H9 (cell line): ENCODE measurements at regions not wholly inside any gene's neighbourhood (a gene's known extent, or its start where the extent isn't known, plus 50 kb on each side); places are given as distances from the start of the nearest gene placed in this dataset.

Experiments
- DNase-seq: peaks from one replicate; pipeline ENCODE4 v3.0.0-alpha.2; 2017
- H2AFZ ChIP-seq: one replicate; pipeline ENCODE4 v1.6.1; 2013; ENCODE audit warnings: mild to moderate bottlenecking, low read length, control low read depth, moderate library complexity
- H2AK5ac ChIP-seq: 2 replicates; pipeline ENCODE4 v1.6.1; 2013; ENCODE audit warnings: low read length, control low read depth, mixed read lengths; ENCODE audit not compliant: insufficient read length
- H2BK120ac ChIP-seq: one replicate; pipeline ENCODE4 v1.6.1; 2013; ENCODE audit warnings: low read depth, mild to moderate bottlenecking, low read length, control low read depth, inconsistent platforms; ENCODE audit not compliant: poor library complexity, severe bottlenecking
- H2BK12ac ChIP-seq: 2 replicates; pipeline ENCODE4 v1.6.1; 2013; ENCODE audit warnings: low read length, control low read depth, mixed read lengths, low read depth; ENCODE audit not compliant: insufficient read length
- H2BK15ac ChIP-seq: 2 replicates; pipeline ENCODE4 v1.6.1; 2013; ENCODE audit warnings: low read depth, low read length, control low read depth
- H2BK20ac ChIP-seq: one replicate; pipeline ENCODE4 v1.6.1; 2013; ENCODE audit warnings: low read depth, mild to moderate bottlenecking, low read length, control low read depth, inconsistent platforms; ENCODE audit not compliant: poor library complexity, severe bottlenecking
- H2BK5ac ChIP-seq: 2 replicates; pipeline ENCODE4 v1.6.1; 2013; ENCODE audit warnings: low read length, control low read depth, mixed read lengths; ENCODE audit not compliant: insufficient read length
- H3K14ac ChIP-seq: 2 replicates; pipeline ENCODE4 v1.6.1; 2013; ENCODE audit warnings: low read length, control low read depth; ENCODE audit not compliant: insufficient read depth
- H3K18ac ChIP-seq: 2 replicates; pipeline ENCODE4 v1.6.1; 2013; ENCODE audit warnings: low read depth, mild to moderate bottlenecking, mixed read lengths, low read length, control low read depth; ENCODE audit not compliant: insufficient read length
- H3K23ac ChIP-seq: 2 replicates; pipeline ENCODE4 v1.6.1; 2013; ENCODE audit warnings: low read length, control low read depth, mixed read lengths, low read depth; ENCODE audit not compliant: insufficient read length
- H3K23me2 ChIP-seq: 2 replicates; pipeline ENCODE4 v1.6.1; 2013; ENCODE audit warnings: low read depth, mild to moderate bottlenecking, mixed read lengths, low read length, control low read depth; ENCODE audit not compliant: insufficient read length, poor library complexity, severe bottlenecking
- H3K27ac ChIP-seq: 2 replicates; pipeline ENCODE4 v1.5.1; 2013; ENCODE audit warnings: low read length, control low read depth, mixed read lengths, low read depth; ENCODE audit not compliant: insufficient read length
- H3K27me3 ChIP-seq: 2 replicates; pipeline ENCODE4 v1.6.1; 2013; ENCODE audit warnings: low read length, control low read depth, inconsistent platforms; ENCODE audit not compliant: insufficient read depth
- H3K4ac ChIP-seq: 2 replicates; pipeline ENCODE4 v1.6.1; 2013; ENCODE audit warnings: low read depth, mild to moderate bottlenecking, control low read depth, inconsistent platforms, low read length, moderate library complexity
- H3K4me1 ChIP-seq: 2 replicates; pipeline ENCODE4 v1.6.1; 2013; ENCODE audit warnings: low read length, control low read depth, inconsistent platforms; ENCODE audit not compliant: insufficient read depth
- H3K4me2 ChIP-seq: 2 replicates; pipeline ENCODE4 v1.6.1; 2013; ENCODE audit warnings: low read length, control low read depth, mixed read lengths; ENCODE audit not compliant: insufficient read length, insufficient read depth
- H3K56ac ChIP-seq: 2 replicates; pipeline ENCODE4 v1.6.1; 2013; ENCODE audit warnings: low read depth, mild to moderate bottlenecking, mixed read lengths, low read length, control low read depth; ENCODE audit not compliant: insufficient read length
- H3K79me1 ChIP-seq: 2 replicates; pipeline ENCODE4 v1.6.1; 2013; ENCODE audit warnings: low read depth, mild to moderate bottlenecking, moderate library complexity, low read length, control low read depth, inconsistent platforms; ENCODE audit not compliant: insufficient read depth, poor library complexity, severe bottlenecking
- H3K79me2 ChIP-seq: 2 replicates; pipeline ENCODE4 v1.6.1; 2013; ENCODE audit warnings: low read length, control low read depth, inconsistent platforms; ENCODE audit not compliant: insufficient read depth
- H3K9ac ChIP-seq: 2 replicates; pipeline ENCODE4 v1.6.1; 2013; ENCODE audit warnings: low read length, control low read depth, mixed read lengths; ENCODE audit not compliant: insufficient read length; ENCODE audit errors: extremely low read depth
- H3K9me3 ChIP-seq: one replicate; pipeline ENCODE4 v1.6.1; 2013; ENCODE audit warnings: low read depth, low read length, inconsistent platforms; ENCODE audit not compliant: control insufficient read depth
- H3T11ph ChIP-seq: one replicate; pipeline ENCODE4 v1.6.1; 2013; ENCODE audit warnings: mild to moderate bottlenecking, low read length, control low read depth, inconsistent platforms
- H4K20me1 ChIP-seq: one replicate; pipeline ENCODE4 v1.6.1; 2013; ENCODE audit not compliant: control insufficient read depth, insufficient read length, insufficient read depth
- H4K5ac ChIP-seq: 2 replicates; pipeline ENCODE4 v1.6.1; 2013; ENCODE audit warnings: low read depth, mild to moderate bottlenecking, mixed read lengths, low read length, control low read depth; ENCODE audit not compliant: insufficient read length
- H4K8ac ChIP-seq: replicated peaks from 2 replicates; pipeline ENCODE4 v1.6.1; 2013; ENCODE audit warnings: low read length, control low read depth, mixed read lengths, low read depth; ENCODE audit not compliant: insufficient read length
- H4K91ac ChIP-seq: 2 replicates; pipeline ENCODE4 v1.6.1; 2013; ENCODE audit warnings: low read depth, mild to moderate bottlenecking, moderate library complexity, mixed read lengths, low read length, control low read depth; ENCODE audit not compliant: insufficient read length
- H3K27ac Mint-ChIP-seq, 3 experiments: 2 replicates in 2 of 3; 3 replicates in 1 of 3; pipeline ENCODE4 v1.8.0; 2020 to 2021; ENCODE audit warnings: mixed read lengths in 3 of 3, mild to moderate bottlenecking in 1 of 3, moderate library complexity in 1 of 3
- H3K27me3 Mint-ChIP-seq: 2 replicates; pipeline ENCODE4 v1.8.0; 2021; ENCODE audit warnings: low read depth, mild to moderate bottlenecking, moderate library complexity, mixed read lengths
- H3K36me3 Mint-ChIP-seq, 3 experiments: 2 replicates in 2 of 3; 3 replicates in 1 of 3; pipeline ENCODE4 v1.8.0; 2020 to 2021; ENCODE audit warnings: low read depth in 3 of 3, mixed read lengths in 3 of 3; ENCODE audit not compliant: insufficient read depth in 1 of 3
- H3K4me1 Mint-ChIP-seq, 2 experiments: 2 replicates each; pipeline ENCODE4 v1.8.0; 2020; ENCODE audit warnings: mixed read lengths in 2 of 2
- H3K4me3 Mint-ChIP-seq, 2 experiments: 2 replicates in 1 of 2; 3 replicates in 1 of 2; pipeline ENCODE4 v1.8.0; 2020 to 2021; ENCODE audit warnings: mild to moderate bottlenecking in 2 of 2, mixed read lengths in 2 of 2, moderate library complexity in 1 of 2
- H3K9me3 Mint-ChIP-seq, 2 experiments: 2 replicates in 1 of 2; 3 replicates in 1 of 2; pipeline ENCODE4 v1.8.0; 2020; ENCODE audit warnings: mild to moderate bottlenecking in 2 of 2, mixed read lengths in 2 of 2, moderate library complexity in 1 of 2
- CTCF ChIP-seq: fragments of 200-600 bp; sonication (generic); conservative IDR thresholded peaks from 3 replicates; pipeline ENCODE4 v1.8.0; 2021; ENCODE audit warnings: antibody characterized with exemption, mild to moderate bottlenecking
- WGBS: extraction: QIAGEN DNeasy Blood & Tissue Kit; methylation state at CpG from one replicate; pipeline ENCODE4 v1.1.7; 2013; ENCODE audit warnings: missing lambda C conversion rate, low lambda C conversion rate, mixed read lengths; ENCODE audit not compliant: insufficient read length; ENCODE audit errors: extremely low coverage; 5-methylcytosine and 5-hydroxymethylcytosine counted together

GRCh38 chr13:68550330-68550729, 1320.2 kb upstream of the PCDH9 start:
- Histone ChIP-seq H2BK15ac (no peak overlapping the region), H3K27me3 (no peaks in the 10 kb centered on the region), H2BK5ac (no peak overlapping the region), H3K4me2 (no peak overlapping the region), H2AFZ (no peak overlapping the region), H3K9ac (no peak overlapping the region), H3K23me2 (no peaks in the 10 kb centered on the region), H4K5ac (no peak overlapping the region), H3K18ac (no peak overlapping the region), H3K4me1 (no peaks in the 10 kb centered on the region), H3K79me1 (no peaks in the 10 kb centered on the region), H3K14ac (no peak overlapping the region), H3K4ac (no peak overlapping the region), H3K79me2 (no peaks in the 10 kb centered on the region), H2BK12ac (no peak overlapping the region), H3K23ac (no peak overlapping the region), H4K20me1 (no peaks in the 10 kb centered on the region), H2BK20ac (no peak overlapping the region), H2BK120ac (no peak overlapping the region), H4K8ac (no peak overlapping the region), H3K27ac (no peak overlapping the region), H3K9me3 (no peaks in the 10 kb centered on the region), H4K91ac (no peak overlapping the region), H3T11ph (no peak overlapping the region), H3K56ac (no peak overlapping the region), H2AK5ac (no peak overlapping the region)
- Mint-ChIP-seq H3K4me3 (no peak overlapping the region), H3K4me1 (no peaks in the 10 kb centered on the region), H3K27ac (no peak overlapping the region), H3K36me3 (no peaks in the 10 kb centered on the region), H3K9me3 (no peaks in the 10 kb centered on the region), H3K27me3 (no peaks in the 10 kb centered on the region)
- DNase-seq: no peak
- no peak for TF ChIP-seq CTCF
- no CpG with 5 or more reads among the region's 1 CpG for WGBS
